GM10847 (cell line): ENCODE measurements at regions not wholly inside any gene's neighbourhood (a gene's known extent, or its start where the extent isn't known, plus 50 kb on each side); places are given as distances from the start of the nearest gene placed in this dataset.

Source experiments
- POLR2A ChIP-seq: IDR thresholded peaks from 2 replicates; pipeline ENCODE4 v1.6.1; 2011; ENCODE audit not compliant: insufficient read length; ENCODE audit errors: extremely low read depth

GRCh38 chr5:1701216-1701864, 98.3 kb downstream of the MRPL36 start:
- no peak for TF ChIP-seq POLR2A

GRCh38 chr5:1699394-1699793, 100.2 kb downstream of the MRPL36 start:
- no peak for TF ChIP-seq POLR2A

GRCh38 chr5:1698589-1699316, 100.9 kb downstream of the MRPL36 start:
- TF ChIP-seq POLR2A: no peak

- no peak for TF ChIP-seq POLR2A
These were observed 107.3 kb downstream of the MRPL36 start for GRCh38 chr5:1692381-1692780.

GRCh38 chr5:1687301-1687970, 112.2 kb downstream of the MRPL36 start:
- no peak for TF ChIP-seq POLR2A

GRCh38 chr5:1686016-1686802, 113.4 kb downstream of the MRPL36 start:
- no peak for TF ChIP-seq POLR2A

GRCh38 chr5:1685066-1685465, 114.6 kb downstream of the MRPL36 start:
- no peak for TF ChIP-seq POLR2A

GRCh38 chr5:1681955-1682354, 117.7 kb downstream of the MRPL36 start:
- no peak for TF ChIP-seq POLR2A

GRCh38 chr5:1673042-1673677, 126.5 kb downstream of the MRPL36 start:
- no peak for TF ChIP-seq POLR2A

- TF ChIP-seq POLR2A: no peak
These were observed 127.2 kb downstream of the MRPL36 start for GRCh38 chr5:1672396-1672795.

- TF ChIP-seq POLR2A: no peak
These were observed 128.3 kb downstream of the MRPL36 start for GRCh38 chr5:1671351-1671750.

- no peak for TF ChIP-seq POLR2A
These were observed 129.3 kb downstream of the MRPL36 start for GRCh38 chr5:1670351-1670750.

- TF ChIP-seq POLR2A: no peak
These were observed 130.1 kb downstream of the MRPL36 start for GRCh38 chr5:1669276-1670155.

- no peak for TF ChIP-seq POLR2A
These were observed 131.4 kb downstream of the MRPL36 start for GRCh38 chr5:1668141-1668721.
